ENCODE measurements at regions not wholly inside any gene's neighbourhood (a gene's known extent, or its start where the extent isn't known, plus 50 kb on each side); places are given as distances from the start of the nearest gene placed in this dataset.
A peak's percentile ranks its signal among the peaks of the same experiment; 100 is the strongest.
"Not testable (repeated sequence)": the region's sequence is repeated elsewhere in the genome, so short reads cannot be mapped to it uniquely, and the experiment has no call there.

GRCh38 chr2:138877421-138877820 lies 97.2 kb upstream of the NXPH2 start:
- Histone ChIP-seq H3K27me3 (no peaks in the 10 kb centered on the region), H3K9me3 (no peaks in the 10 kb centered on the region), H3K4me3 (no peak overlapping the region), H3K36me3 (no peaks in the 10 kb centered on the region), H3K27ac (no peak overlapping the region), H3K4me1 (no peaks in the 10 kb centered on the region)
- intact Hi-C loops (cut with DNase I) = no loop called here
- ATAC-seq (peak; percentile 45), DNase-seq (no peak)
- TF ChIP-seq, protein P1, sequence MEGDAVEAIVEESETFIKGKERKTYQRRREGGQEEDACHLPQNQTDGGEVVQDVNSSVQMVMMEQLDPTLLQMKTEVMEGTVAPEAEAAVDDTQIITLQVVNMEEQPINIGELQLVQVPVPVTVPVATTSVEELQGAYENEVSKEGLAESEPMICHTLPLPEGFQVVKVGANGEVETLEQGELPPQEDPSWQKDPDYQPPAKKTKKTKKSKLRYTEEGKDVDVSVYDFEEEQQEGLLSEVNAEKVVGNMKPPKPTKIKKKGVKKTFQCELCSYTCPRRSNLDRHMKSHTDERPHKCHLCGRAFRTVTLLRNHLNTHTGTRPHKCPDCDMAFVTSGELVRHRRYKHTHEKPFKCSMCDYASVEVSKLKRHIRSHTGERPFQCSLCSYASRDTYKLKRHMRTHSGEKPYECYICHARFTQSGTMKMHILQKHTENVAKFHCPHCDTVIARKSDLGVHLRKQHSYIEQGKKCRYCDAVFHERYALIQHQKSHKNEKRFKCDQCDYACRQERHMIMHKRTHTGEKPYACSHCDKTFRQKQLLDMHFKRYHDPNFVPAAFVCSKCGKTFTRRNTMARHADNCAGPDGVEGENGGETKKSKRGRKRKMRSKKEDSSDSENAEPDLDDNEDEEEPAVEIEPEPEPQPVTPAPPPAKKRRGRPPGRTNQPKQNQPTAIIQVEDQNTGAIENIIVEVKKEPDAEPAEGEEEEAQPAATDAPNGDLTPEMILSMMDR (IDR thresholded peaks at IDR 0.05) = no peak

GRCh38 chr2:138874251-138874650 lies 94.1 kb upstream of the NXPH2 start:
- Histone ChIP-seq H3K9me3 (no peaks in the 10 kb centered on the region), H3K27me3 (no peaks in the 10 kb centered on the region), H3K27ac (no peak overlapping the region), H3K36me3 (no peaks in the 10 kb centered on the region), H3K4me3 (no peak overlapping the region), H3K4me1 (no peaks in the 10 kb centered on the region)
- no peak for DNase-seq
- no peak for ATAC-seq
- TF ChIP-seq, protein P1 (IDR thresholded peaks at IDR 0.05) = no peak
- intact Hi-C loops (cut with DNase I) = no loop called here

GRCh38 chr2:138872116-138872515 lies 91.9 kb upstream of the NXPH2 start:
- intact Hi-C loops (cut with DNase I); H3K27me3 ChIP-seq; ATAC-seq; H3K4me3 ChIP-seq; H3K9me3 ChIP-seq; H3K27ac ChIP-seq; H3K36me3 ChIP-seq; DNase-seq; H3K4me1 ChIP-seq: not testable (repeated sequence)

DNA sequence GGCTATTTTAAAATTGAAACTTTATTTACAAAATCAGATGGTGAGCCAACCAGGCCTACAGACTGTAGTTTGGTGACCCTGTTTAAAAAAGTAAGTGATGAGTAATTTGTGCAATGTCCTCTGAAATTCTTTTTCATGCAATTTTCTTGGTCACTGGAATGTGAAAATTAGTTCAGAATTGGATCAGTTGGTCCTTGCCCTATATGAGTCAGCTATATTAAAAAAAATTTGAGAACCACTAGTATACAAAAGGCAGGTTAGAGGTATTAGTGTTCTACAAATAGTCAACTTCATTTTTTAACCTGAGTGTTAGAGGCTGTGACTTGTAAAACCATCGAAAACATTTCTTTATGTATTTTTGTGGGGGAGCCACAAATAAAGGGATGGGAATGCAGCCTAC lies 91.1 kb upstream of the NXPH2 start:
- TF ChIP-seq, protein P1 (IDR thresholded peaks at IDR 0.05) = no peak
- H3K36me3 ChIP-seq = no peaks in the 10 kb centered on the region
- H3K4me1 ChIP-seq = no peaks in the 10 kb centered on the region
- intact Hi-C loops (cut with DNase I) = no loop called here
- ATAC-seq (no peak), DNase-seq (no peak)
- no peaks in the 10 kb centered on the region for H3K9me3 ChIP-seq
- H3K27me3 ChIP-seq = no peaks in the 10 kb centered on the region
- no peak overlapping the region for H3K27ac ChIP-seq
- H3K4me3 ChIP-seq = no peak overlapping the region

DNA sequence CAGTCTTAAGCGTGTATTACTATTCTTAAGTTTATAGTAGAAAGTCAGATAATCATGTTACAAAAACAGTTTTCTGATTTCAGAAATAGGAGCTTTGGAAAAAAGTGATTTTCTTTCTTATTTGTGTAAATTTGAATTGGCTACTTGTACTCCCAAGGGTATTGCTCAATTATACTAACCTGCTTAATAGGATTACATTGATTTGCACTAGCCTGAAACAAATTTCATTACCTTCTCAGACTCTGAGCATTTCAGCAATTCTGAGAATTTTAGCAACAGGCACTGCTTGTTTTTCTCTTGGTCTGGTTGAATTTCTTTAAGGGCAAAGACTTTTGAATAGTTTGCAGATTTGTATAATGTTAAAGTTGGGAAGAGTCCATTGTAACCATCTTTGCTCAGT lies 87.2 kb upstream of the NXPH2 start:
- intact Hi-C loops (cut with DNase I) = no loop called here
- ATAC-seq = no peak
- no peaks in the 10 kb centered on the region for H3K4me1 ChIP-seq
- DNase-seq = no peak
- no peaks in the 10 kb centered on the region for H3K27me3 ChIP-seq
- no peak overlapping the region for H3K27ac ChIP-seq
- H3K36me3 ChIP-seq = no peaks in the 10 kb centered on the region
- TF ChIP-seq, protein P1 (IDR thresholded peaks at IDR 0.05) = no peak
- H3K4me3 ChIP-seq = no peak overlapping the region
- H3K9me3 ChIP-seq = no peaks in the 10 kb centered on the region

DNA sequence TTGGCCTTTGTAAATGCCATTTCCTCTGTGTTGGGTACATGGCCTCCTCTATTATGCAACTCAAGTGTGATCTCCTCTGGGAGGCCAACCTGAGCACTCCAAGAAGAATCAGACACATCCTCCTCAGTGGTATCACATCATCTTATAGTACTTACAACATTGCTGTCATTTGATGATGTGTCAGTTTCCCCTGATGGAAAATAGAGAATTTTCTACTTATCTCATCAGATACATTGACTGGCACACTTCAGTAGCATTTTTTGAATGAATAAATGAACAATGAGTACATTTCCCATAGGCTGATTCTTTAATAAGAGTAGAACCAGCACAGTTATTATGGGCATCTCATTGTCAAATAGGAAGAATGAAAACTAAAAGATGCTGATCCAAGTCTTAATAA lies 86.6 kb upstream of the NXPH2 start:
- no peak overlapping the region for H3K4me3 ChIP-seq
- H3K9me3 ChIP-seq = no peaks in the 10 kb centered on the region
- no peak overlapping the region for H3K27ac ChIP-seq
- H3K27me3 ChIP-seq = no peaks in the 10 kb centered on the region
- TF ChIP-seq, protein P1 (IDR thresholded peaks at IDR 0.05) = no peak
- DNase-seq (no peak), ATAC-seq (no peak)
- no peaks in the 10 kb centered on the region for H3K4me1 ChIP-seq
- H3K36me3 ChIP-seq = no peaks in the 10 kb centered on the region
- intact Hi-C loops (cut with DNase I) = no loop called here
